ENCODE measurements at regions not wholly inside any gene's neighbourhood (a gene's known extent, or its start where the extent isn't known, plus 50 kb on each side); places are given as distances from the start of the nearest gene placed in this dataset.
"Not testable (repeated sequence)": the region's sequence is repeated elsewhere in the genome, so short reads cannot be mapped to it uniquely, and the experiment has no call there.

DNA sequence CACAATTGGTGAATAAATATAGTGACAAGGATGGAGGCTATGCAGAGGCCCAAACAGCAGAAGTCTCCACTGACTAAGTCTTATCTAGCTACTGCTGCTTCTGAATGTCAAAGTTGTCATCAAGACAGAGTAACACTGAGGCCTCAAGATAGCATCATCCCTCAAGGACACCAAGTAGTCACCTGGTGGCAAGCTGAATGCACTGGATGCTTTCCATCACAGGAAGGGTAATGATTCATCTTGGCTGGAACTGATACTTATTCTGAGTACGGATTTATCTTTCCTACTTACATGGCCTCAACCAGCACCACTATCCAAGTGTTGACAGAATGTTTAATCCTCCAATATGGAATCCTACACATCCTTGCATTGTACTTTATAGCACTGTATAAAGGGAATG is 2997.8 kb upstream of the TEKT4 start:
- H3K27me3 ChIP-seq (ENCODE audit: control insufficient read depth, insufficient read depth, low read length); H3K4me3 ChIP-seq (ENCODE audit: low read length); H3K4me1 ChIP-seq (ENCODE audit: control insufficient read depth, insufficient read depth, low read length); H3K9me3 ChIP-seq (ENCODE audit: control insufficient read depth, low read depth, low read length); H3K27ac ChIP-seq (ENCODE audit: low read length); DNase-seq; H3K36me3 ChIP-seq (ENCODE audit: control insufficient read depth, insufficient read depth, low read length): not testable (repeated sequence)
- WGBS (ENCODE audit: insufficient coverage, low lambda C conversion rate) = no CpG with 5 or more reads among the region's 1 CpG

DNA sequence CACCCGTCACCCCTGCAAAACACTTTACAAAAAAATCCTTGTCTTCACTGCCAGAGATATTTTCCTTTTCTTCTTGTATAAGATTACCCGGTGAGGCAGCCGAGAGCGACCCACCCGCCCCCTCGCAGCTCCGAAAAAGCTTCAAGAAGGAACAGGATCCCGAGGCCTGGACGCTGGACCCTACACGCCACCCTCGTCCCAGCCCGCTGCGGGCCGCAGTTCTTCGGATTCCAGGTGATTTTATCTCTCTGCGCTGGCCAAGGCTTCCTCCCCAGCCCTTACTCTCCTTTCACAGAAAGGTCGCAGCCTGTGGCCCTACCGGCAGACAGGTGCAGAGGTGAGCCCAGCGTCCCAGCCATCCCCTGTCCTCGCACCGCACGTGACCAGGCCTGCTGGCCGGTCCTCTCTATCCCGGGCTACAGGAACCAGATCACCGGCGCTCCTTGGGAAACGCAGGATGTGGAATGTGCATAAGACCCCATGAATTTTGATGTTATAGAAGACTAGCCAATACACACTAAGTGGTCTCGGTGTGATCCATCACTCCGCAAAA is 2993.5 kb upstream of the TEKT4 start:
- not testable (repeated sequence) for DNase-seq; H3K4me3 ChIP-seq (ENCODE audit: low read length); H3K4me1 ChIP-seq (ENCODE audit: control insufficient read depth, insufficient read depth, low read length); H3K9me3 ChIP-seq (ENCODE audit: control insufficient read depth, low read depth, low read length); H3K27me3 ChIP-seq (ENCODE audit: control insufficient read depth, insufficient read depth, low read length); H3K27ac ChIP-seq (ENCODE audit: low read length); H3K36me3 ChIP-seq (ENCODE audit: control insufficient read depth, insufficient read depth, low read length)
- WGBS (ENCODE audit: insufficient coverage, low lambda C conversion rate) = no CpG with 5 or more reads among the region's 29 CpGs

DNA sequence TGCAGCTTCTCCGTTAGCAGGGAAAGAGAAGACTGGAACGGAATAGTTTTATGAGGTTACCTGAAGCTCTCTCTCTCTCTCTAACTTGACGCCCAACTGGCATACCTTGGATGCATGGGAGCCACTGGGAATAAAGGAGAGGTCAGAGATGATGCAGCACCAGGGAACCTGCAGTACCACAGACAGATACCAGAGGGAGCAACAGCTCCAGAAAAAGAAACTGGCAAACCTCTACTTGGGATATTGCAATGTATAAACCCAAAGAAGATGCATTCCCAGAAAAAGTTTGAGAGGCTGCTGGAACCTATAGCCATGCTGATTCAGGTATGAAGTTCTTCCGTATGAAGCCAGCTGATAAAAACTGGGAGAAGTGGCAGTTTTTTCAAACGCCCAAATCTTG is 2976.1 kb upstream of the TEKT4 start:
- not testable (repeated sequence) for H3K9me3 ChIP-seq (ENCODE audit: control insufficient read depth, low read depth, low read length); H3K4me3 ChIP-seq (ENCODE audit: low read length); H3K36me3 ChIP-seq (ENCODE audit: control insufficient read depth, insufficient read depth, low read length); H3K27me3 ChIP-seq (ENCODE audit: control insufficient read depth, insufficient read depth, low read length); H3K4me1 ChIP-seq (ENCODE audit: control insufficient read depth, insufficient read depth, low read length); DNase-seq; H3K27ac ChIP-seq (ENCODE audit: low read length)
- WGBS (ENCODE audit: insufficient coverage, low lambda C conversion rate) = 32% methylated on average over 2 of the region's 5 CpGs

DNA sequence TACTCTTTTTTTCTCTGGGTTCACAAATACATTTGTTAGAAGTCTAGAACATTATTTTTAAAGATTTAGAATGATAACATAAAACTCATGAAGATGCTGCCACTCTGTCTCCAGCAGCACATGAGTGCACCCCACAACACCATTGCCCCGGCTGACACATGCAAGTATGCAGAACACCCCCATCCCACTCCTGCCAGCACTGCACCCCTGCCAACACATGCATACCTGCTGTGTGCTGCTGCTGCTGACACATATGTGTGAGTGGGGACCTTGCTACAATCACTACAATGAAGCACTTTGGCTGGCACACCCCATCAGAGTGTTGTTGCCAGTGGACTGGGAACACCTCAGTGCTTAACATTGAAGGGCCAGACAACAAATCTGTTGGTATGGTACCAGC is 2953.6 kb upstream of the TEKT4 start:
- H3K27ac ChIP-seq (ENCODE audit: low read length) = not testable (repeated sequence)
- WGBS (ENCODE audit: insufficient coverage, low lambda C conversion rate) = no CpG with 5 or more reads among the region's 1 CpG

More for the DNA sequence above, 2953.6 kb upstream of the TEKT4 start:
- not testable (repeated sequence) for H3K36me3 ChIP-seq (ENCODE audit: control insufficient read depth, insufficient read depth, low read length); H3K9me3 ChIP-seq (ENCODE audit: control insufficient read depth, low read depth, low read length); H3K27me3 ChIP-seq (ENCODE audit: control insufficient read depth, insufficient read depth, low read length); H3K4me1 ChIP-seq (ENCODE audit: control insufficient read depth, insufficient read depth, low read length); DNase-seq; H3K4me3 ChIP-seq (ENCODE audit: low read length)
